Calu3 (cell line): ENCODE measurements at regions not wholly inside any gene's neighbourhood (a gene's known extent, or its start where the extent isn't known, plus 50 kb on each side); places are given as distances from the start of the nearest gene placed in this dataset.

Experiments
- BruUV-seq: library from RNA; stranded (reverse); fragments of 400-500 nt; replicated peaks from 2 replicates; lab custom pipeline; 2021; lab: Mats Ljungman, UMichigan
- CTCF ChIA-PET: fragments of 300-600 bp; sonication (Branson Sonifier 250); formaldehyde crosslinking; loops from one replicate; lab custom pipeline; 2022; ENCODE audit warnings: antibody characterized with exemption; lab: Charles Lee
- DNase-seq: peaks from one replicate; pipeline ENCODE4 v3.0.0; 2022
- H3K27ac Mint-ChIP-seq: one replicate; pipeline ENCODE4 v1.8.0; 2022; ENCODE audit warnings: mixed read lengths; ENCODE audit not compliant: unreplicated experiment
- H3K27me3 Mint-ChIP-seq: one replicate; pipeline ENCODE4 v1.8.0; 2022; ENCODE audit warnings: mixed read lengths; ENCODE audit not compliant: unreplicated experiment
- H3K36me3 Mint-ChIP-seq: one replicate; pipeline ENCODE4 v1.8.0; 2022; ENCODE audit warnings: mild to moderate bottlenecking, moderate library complexity, mixed read lengths; ENCODE audit not compliant: insufficient read depth, unreplicated experiment
- H3K4me1 Mint-ChIP-seq: one replicate; pipeline ENCODE4 v1.8.0; 2022; ENCODE audit warnings: mild to moderate bottlenecking, low read depth, mixed read lengths; ENCODE audit not compliant: unreplicated experiment
- H3K4me3 Mint-ChIP-seq: one replicate; pipeline ENCODE4 v1.8.0; 2022; ENCODE audit warnings: mild to moderate bottlenecking, low read depth, moderate library complexity, mixed read lengths; ENCODE audit not compliant: unreplicated experiment
- H3K9me3 Mint-ChIP-seq: one replicate; pipeline ENCODE4 v1.8.0; 2022; ENCODE audit warnings: low read depth, mixed read lengths; ENCODE audit not compliant: unreplicated experiment
- CTCF ChIP-seq: fragments of 200-600 bp; IDR thresholded peaks from one replicate; pipeline ENCODE4 v1.8.0; 2022; ENCODE audit warnings: antibody characterized with exemption; ENCODE audit not compliant: unreplicated experiment
- intact Hi-C: fragments of 100-400 bp; cut with micrococcal nuclease; formaldehyde crosslinking; loops from one replicate; pipeline ENCODE4 v1.10.0; 2022; ENCODE audit not compliant: unreplicated experiment

GRCh38 chrX:45749375-45749774 is 548.7 kb upstream of the DIPK2B start:
- BruUV-seq = no TSS peak
- Mint-ChIP-seq H3K27ac (peak overlapping the region; percentile 54), H3K4me1 (peaks cover 39% of the 10 kb centered on the region), H3K9me3 (no peaks in the 10 kb centered on the region), H3K4me3 (peak overlapping the region; percentile 29), H3K36me3 (peaks cover 56% of the 10 kb centered on the region), H3K27me3 (no peaks in the 10 kb centered on the region)
- intact Hi-C loops = loop anchor here (2.0 to 10.0 kb wide), 2 partner anchors 155 to 427 kb away; no protein-coding TSS in a partner anchor
- CTCF ChIA-PET = interaction anchor here (0.5 kb wide), 1 partner anchor 692 kb away, joined by 3 read pairs; no protein-coding TSS in a partner anchor
- no peak for TF ChIP-seq CTCF
- DNase-seq = no peak

- intact Hi-C loops = loop anchor here (2.0 to 10.0 kb wide), 2 partner anchors 154 to 426 kb away; no protein-coding TSS in a partner anchor
- TF ChIP-seq CTCF = no peak
- peak overlapping the region; percentile 79 for H3K27ac Mint-ChIP-seq
- no peaks in the 10 kb centered on the region for H3K9me3 Mint-ChIP-seq
- peaks cover 66% of the 10 kb centered on the region for H3K36me3 Mint-ChIP-seq
- no TSS peak for BruUV-seq
- H3K27me3 Mint-ChIP-seq = no peaks in the 10 kb centered on the region
- DNase-seq = no peak
- peak overlapping the region; percentile 32 for H3K4me3 Mint-ChIP-seq
- H3K4me1 Mint-ChIP-seq = peaks cover 39% of the 10 kb centered on the region
- CTCF ChIA-PET = no interaction called here
These were observed 547.7 kb upstream of the DIPK2B start for GRCh38 chrX:45748369-45748774.

DNA sequence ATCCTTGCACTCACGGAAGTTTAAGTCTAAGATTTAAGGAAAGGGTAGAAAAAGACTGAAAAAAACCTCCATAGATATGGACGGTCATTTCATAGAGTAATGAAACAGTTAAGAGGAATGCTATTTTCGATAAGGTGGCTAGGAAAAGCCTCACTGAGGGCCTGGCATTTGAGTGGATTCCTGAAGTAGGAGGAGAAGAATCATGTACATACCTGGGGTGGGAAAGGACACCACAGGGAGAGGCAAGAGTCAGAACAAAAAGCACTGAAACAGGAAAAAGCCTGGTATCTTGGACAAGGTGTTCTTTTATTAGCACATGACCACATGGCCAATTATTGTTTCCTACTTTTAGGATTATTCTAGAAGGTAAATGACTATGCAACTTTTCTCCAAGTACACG is 547.2 kb upstream of the DIPK2B start:
- peak overlapping the region; percentile 79 for H3K27ac Mint-ChIP-seq
- BruUV-seq = no TSS peak
- H3K4me3 Mint-ChIP-seq = peak overlapping the region; percentile 32
- intact Hi-C loops = loop anchor here (2.0 to 10.0 kb wide), 2 partner anchors 153 to 425 kb away; no protein-coding TSS in a partner anchor
- DNase-seq = no peak
- peaks cover 39% of the 10 kb centered on the region for H3K4me1 Mint-ChIP-seq
- no peaks in the 10 kb centered on the region for H3K9me3 Mint-ChIP-seq
- H3K27me3 Mint-ChIP-seq = no peaks in the 10 kb centered on the region
- CTCF ChIA-PET = no interaction called here
- H3K36me3 Mint-ChIP-seq = peaks cover 71% of the 10 kb centered on the region
- TF ChIP-seq CTCF = no peak

DNA sequence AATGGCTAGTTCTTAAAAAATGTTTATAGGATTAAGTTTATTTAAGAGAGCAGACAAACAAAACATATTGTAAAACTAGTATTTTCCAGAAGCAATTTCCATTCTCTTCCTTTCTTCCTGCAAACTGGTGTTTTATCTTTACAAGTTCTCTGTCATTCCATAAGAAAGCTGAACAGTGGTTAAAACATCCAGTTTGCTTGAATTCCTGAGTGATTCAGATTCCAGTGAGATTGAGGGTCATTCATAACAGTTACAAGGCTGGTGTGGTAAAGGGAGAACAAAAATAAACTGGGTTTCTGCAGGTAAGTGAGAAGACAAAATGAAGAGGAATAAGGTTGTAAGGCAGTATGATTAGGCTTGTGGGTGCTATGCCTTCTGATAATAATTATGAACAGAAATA is 544.8 kb upstream of the DIPK2B start:
- no peak for DNase-seq
- no peak for TF ChIP-seq CTCF
- CTCF ChIA-PET = no interaction called here
- Mint-ChIP-seq H3K36me3 (peaks cover 71% of the 10 kb centered on the region), H3K27ac (peak overlapping the region; percentile 4), H3K9me3 (no peaks in the 10 kb centered on the region), H3K27me3 (no peaks in the 10 kb centered on the region), H3K4me3 (no peak overlapping the region), H3K4me1 (peaks cover 39% of the 10 kb centered on the region)
- no TSS peak for BruUV-seq
- intact Hi-C loops = loop anchor here (10.0 kb wide), 1 partner anchor 151 kb away; no protein-coding TSS in a partner anchor
